Superior temporal gyrus (tissue), 1 donor: ENCODE measurements at regions not wholly inside any gene's neighbourhood (a gene's known extent, or its start where the extent isn't known, plus 50 kb on each side); places are given as distances from the start of the nearest gene placed in this dataset.

Experiments used
- DNase-seq: peaks from one replicate; pipeline ENCODE4 v3.0.0-alpha.2; 2016; ENCODE audit errors: extremely low spot score

DNA sequence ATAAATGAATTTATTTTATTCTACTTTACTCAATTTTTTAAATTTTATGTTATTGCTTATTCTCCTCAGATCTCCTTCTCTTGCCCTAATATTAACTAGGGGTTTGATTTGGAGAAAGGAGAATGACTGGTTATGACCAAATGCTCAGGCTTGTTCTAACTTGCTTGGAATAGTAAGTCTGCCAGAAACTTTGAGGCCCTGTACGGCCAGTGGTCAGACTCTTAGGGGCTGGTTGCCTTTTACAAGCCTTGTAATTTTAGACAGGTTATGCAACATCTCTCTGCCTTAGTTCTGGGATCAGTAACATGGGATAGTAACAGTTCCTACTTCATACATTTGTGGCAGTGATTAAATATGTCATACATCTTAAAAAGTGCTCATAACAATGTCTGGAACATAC lies 279.5 kb downstream of the DUSP10 start:
- DNase-seq, result no peak

DNA sequence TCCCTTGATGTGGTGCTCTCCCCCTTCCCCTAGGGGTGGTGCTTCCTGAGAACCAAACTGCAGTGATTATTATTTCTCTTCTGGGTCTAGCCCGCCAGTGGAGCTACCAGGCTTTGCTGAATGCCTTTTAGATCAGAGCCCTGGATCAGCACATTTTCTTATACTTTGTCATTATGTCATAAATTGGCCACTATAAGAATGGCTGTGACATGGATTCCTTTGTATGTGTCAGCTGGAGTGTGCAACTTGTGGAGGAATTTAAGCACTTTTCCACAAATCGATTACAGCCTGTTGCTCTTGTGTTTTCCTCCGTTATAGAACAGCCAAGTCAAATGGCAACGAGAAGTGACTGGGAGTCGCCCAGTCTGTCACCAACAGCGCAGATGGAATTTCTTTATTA lies 273.3 kb downstream of the DUSP10 start:
- DNase-seq, result no peak

DNA sequence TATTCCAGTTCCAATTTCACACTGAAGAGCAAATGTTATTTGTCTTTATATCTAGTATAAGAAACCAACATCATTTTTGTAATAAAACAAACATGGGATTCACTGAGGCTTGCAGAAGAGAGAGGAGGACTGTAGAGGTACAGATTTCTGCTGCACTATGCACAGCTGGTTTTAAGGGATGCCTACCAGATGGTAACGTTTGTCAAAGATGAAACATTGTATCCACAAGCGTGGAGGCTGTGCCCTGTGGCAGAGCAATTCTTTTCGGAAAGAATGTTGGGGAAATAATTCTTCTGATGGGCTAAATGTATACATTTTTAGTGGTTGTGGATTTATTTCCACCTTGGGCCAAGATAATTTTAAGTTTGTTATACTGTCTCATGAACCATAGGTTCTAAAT lies 272.4 kb downstream of the DUSP10 start:
- no peak for DNase-seq

DNA sequence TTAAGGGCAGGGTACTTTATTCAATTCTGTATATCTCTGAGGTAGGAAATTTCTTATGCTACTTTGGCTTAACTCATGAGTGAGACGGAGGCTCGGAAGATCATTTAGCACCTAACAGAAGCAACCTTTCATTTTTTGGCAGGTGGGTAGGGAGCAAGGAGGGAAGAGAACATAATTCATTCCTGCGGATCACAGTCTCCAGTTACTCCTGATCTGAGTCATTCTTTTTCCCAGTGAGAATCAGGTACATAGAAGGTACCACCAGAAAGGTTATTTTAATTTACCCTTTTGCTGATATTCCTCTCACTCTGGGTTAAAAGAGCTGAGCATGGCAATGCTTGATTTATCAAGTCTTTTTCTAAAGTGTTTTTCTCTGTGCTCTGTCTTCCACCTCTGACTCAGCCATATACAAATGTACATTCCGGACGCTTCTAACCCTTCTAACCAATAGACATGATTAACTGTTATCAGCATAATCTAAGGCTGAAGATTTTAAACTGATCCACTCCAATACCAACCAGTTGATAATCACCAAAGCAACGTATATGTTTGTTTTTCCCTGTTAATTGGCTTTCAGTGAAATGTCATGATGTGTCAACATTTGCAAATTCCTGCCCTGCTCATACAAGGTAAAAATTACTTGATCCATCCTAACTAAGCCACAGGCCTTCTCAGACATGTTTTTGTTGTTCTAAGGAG lies 271.7 kb downstream of the DUSP10 start:
- DNase-seq, result no peak

DNA sequence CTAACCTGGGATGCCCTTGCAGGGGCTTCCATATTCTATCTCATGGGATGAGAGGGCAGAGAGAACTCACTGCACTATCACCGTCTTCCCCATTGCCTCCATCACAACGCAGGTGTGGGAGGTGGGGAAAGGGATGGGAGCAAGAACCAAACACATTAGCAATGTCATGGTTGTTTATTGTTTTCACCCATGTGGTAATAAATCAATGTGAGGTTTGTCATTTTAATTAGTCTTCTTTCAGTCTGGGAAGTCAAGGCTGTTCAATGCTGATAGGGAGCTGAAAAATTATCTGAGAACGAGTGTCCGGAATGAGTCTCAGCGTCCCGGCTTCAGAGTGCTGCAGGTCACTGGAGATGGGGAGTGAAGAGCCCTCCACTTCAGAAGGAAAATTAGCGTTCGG lies 268.5 kb downstream of the DUSP10 start:
- no peak for DNase-seq

DNA sequence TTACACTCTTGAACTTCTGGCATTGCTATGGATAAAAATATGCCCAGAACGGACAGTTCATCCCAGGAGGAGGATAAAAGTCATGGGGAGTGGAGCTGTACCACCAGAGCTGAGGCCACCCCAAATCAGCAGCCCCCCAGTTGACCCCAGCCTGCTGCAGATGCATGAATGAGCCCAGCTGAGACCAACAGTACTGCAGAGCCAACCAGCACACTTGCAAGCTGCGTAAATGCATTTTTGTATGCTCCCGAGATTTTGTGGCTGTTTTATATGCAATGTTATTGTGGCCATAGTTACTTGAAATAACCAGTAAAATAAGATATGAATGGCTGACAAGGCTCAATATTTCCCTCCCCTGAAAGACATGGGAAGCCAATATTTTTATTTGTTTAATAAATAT lies 264.6 kb downstream of the DUSP10 start:
- DNase-seq, result no peak

DNA sequence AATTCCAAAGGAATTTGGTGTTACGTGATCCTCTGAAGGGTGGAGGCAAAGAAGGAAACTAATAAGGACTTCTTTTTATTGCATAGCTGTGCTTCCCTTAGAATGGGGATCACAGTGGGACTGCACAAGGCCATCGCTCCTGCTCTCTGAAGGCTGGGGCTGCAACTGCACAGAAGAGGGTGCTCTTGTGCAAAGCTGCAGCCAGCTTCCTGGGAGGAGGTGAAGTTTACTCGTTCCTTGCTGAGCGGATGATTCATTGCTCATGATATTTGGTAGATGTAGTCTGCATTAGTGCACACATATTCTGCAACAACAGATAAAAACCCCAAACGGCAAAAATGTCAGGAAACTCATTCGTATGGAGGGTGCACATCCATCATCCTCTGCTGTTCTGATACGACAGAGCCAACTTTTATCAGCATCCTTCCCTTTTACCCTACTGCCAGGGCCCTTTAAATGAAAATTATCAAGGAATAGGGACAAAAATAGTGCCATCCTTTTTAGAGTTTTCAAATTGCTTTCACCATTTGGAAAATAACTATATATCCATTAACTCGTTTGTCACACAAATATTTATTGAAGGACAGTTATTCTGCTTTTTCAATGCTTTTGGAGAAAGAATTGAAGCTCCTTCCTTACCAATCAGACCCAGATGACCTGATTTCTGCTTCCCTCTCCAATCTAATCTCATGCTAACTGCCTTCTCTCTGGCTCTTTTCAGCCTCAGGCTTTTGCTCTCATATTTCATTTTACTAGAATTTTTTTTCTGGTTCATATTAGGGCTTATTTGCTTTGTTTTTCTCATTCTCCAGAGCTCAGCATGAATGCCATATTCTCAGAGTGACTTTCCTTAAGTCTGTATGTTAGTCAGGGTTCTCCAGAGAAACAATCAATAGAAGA lies 263.6 kb downstream of the DUSP10 start:
- DNase-seq, result peak; percentile 84

DNA sequence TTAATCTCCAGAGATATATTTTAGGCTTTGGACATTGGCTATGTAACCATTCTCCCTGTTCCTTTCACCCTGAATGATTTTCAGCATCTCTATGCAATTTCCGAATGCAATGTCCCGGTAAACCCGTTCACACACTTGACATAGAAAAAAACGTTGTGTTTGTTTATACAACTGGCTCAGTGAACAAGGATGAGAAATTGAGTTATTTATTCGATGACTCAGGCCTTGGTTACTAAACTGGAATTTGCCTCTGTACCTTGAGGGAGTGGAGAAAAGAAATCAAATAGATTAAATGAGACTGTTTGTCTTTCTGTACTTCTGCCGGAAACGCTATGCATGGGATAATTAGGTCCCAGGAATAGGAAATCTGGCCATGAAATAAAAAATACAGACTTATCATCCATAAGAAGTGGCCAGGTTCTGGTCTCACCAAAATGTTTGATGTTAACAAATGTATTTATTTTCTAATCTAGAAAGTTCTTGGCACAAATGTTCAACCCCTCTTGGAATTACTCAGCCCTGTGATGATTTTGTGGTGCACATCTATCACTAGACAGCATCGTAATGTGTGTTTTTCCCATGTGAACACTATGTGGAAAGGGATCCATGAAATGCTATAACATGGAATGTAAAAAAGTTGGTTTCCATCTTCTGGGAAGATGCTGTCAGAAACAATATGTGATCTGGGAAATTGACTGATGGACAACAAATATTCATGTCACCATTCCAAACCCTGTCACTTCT lies 253.9 kb downstream of the DUSP10 start:
- DNase-seq, result no peak

DNA sequence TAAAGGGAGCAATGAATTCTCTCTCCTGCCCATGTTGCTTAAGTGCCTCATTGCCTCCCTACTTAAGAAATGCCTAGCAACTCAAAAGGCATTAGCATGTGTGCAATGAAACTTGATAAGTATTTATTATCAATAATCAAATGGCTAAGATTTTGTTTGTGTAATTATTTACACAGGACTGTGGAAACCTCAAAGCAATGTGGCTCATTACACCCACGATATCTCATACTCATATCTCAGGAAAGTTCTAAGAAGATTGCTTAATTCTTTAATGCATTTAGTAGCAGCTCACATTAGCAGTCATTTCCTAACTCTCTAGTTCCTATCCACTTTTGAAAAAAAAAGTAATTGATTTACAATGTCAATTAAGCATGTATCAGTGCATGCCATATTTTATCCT lies 253.3 kb downstream of the DUSP10 start:
- DNase-seq, result no peak

DNA sequence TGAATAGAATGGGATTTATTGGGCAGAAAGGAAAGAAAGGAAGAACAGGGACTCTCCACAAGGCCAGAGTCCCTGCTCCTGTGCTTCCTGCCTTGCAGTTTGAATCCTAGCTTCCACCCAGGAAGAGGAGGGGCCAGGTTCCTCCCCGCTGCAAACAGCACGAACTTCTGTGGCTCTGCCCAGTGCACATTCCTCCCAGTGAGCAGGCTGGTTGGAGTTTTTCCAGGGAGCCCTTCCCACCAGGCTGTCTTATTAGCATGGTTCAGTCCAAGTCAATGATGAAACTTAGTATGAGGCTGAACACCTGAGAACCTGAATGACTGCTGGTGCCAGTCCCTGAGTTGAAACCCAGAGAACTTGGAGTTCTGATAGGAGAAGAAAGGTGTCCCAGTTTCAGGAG lies 247.2 kb downstream of the DUSP10 start:
- DNase-seq, result no peak

DNA sequence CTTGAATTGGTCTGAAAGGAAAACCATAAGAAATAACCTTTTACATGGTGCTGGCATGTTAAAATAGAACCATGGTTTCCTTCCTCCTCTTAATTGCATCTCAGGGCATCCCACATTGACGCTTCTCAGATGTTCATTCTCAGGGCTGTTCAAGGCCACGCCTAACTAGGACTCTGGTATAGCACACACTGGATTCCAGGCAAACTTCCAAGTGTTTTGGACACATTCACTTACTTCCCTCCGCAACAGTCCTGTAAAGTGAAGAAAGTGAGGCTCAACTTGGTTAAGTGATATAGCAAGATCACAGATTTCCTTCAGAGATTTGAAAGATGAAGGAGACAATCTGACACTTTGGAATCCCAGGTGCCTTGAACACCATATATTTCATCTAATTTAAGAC lies 244.8 kb downstream of the DUSP10 start:
- DNase-seq, result no peak

DNA sequence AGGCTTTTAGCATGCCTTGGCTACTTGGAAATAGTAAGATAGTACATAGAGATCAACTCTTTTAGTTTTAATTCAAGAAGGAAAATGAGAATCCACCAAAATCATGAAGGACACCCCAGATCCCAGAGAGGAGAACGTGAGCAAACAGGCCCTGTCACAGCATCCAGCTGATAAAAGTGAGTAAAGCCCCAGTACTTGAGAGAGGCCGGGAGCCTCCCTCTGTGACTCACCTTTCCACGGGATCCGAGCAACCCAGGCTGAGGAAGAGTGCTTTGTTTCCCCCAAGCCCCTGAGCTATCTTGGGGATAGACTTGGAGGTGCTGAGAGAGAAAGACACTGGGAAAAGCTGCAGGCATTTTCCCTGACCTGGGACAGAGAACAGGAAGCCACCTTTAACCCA lies 238.6 kb downstream of the DUSP10 start:
- DNase-seq, result no peak

DNA sequence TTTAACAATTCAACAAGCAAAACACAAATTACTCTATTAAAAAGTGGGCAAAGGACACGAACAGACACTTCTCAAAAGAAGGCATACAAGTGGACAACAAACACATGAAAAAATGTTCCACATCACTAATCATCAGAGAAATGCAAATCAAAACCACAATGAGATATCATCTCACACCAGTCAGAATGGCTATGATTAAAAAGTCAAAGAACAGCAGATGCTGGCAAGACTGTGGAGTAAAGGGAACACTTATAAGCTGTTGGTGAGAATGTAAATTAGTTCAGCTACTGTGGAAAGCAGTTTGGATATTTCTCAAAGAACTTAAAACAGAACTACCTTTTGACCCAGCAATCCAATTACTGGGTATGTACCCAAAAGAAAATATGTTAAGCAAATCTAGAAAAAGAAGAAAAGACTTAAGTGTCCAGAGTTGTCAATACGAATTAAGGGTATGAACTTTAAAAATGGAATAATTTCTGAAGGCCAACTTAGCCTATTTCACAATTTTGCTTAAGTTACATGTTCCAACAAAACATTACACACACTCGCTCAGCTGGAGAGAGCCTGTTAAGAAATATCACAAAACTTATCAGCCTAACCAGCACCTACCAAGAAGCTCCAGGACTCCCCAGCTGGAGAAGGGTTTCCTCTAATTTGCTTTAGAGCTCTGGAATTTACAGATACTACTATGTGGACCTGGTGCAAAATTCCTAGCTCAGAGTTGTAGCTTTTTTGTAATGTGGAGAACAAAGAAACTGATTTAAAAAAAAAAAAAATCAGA lies 232.1 kb downstream of the DUSP10 start:
- no peak for DNase-seq

DNA sequence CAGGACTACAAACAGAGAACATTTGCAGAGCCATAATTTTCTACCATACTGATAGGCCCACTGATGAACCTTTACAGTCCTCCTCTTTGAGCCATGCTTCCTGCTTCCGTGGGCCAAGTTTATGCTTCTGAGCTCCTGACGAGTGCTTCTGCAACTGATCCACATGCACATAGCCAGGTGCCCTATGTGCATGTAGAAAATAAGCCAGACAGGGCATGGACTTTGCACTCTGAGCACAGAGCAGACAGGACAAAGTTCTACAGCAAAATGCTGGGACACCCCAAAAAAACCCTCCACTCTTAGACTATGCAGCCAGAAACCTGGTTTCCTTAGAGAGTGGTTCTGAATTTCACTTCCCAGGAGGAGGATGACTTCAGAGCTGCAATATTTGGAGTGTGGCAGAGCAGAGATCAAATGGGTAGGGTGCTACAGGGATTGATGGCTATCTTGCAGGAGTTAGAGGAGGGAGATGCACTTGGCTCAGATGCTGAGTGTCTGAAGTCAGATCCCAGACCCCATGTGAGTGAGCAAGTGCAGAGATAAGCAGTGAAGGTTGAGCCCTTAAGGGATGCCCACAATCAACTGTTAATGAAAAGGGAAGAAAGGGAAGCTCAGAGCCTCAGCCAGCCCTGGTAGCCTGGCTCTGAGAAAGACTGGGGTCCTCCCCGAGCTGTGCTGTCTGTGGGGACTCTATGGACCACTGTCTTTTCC lies 230.9 kb downstream of the DUSP10 start:
- DNase-seq, result no peak

DNA sequence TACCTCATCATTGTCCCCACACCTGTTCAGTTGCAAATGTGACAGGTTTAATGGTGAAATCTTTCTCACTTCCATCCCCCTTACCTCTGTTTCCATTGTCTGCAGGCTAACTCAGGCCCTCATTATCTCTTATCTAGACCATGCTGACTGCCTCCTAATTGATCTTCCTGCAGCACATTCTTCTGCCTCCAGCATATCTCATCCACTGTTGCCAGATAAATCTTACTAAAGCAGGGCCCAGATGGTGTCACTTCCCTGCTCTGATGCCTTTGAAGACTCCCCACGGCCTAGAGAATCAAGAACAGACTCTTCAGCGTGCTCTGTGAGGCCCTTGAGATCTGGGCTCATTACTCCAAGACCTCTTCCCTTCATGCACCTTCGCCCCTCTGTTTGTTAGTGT lies 230.1 kb downstream of the DUSP10 start:
- no peak for DNase-seq

DNA sequence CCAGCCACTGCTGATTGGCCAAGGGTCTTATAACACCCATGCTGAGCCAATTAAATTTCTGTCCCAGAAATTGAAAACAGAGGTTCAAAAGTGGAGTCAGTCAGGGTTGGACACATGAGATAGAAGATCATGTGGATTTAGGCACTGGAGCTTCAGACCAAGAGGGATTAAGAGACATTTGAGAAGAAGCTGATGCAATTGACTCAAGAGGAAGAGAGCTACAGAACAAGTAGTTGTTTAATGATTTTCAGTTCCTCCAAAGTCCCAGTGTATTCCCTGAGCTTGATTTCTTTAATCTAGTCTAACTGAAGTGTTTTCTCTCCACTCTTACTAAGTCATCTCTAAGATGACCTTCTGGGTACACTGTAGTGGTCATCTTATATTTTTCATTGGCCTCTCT lies 227.1 kb downstream of the DUSP10 start:
- no peak for DNase-seq

DNA sequence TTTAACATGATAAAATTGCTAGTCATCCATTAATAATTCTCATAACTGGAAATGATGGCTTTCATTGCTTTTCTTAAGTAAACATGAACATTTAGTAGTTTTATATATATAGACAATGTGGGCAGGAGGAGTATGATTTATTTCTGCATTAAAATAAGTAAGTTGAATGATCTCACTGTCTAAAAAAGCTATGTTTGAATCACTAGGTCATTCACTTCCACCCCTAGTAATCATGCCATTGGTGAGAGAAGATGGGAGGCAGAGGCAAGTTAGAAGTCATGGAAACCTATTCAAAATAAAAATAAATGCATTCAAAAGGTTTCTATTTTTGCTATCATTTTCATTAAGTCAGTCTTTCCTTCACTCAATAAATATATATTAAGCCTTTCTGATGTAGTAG lies 226.4 kb downstream of the DUSP10 start:
- no peak for DNase-seq

DNA sequence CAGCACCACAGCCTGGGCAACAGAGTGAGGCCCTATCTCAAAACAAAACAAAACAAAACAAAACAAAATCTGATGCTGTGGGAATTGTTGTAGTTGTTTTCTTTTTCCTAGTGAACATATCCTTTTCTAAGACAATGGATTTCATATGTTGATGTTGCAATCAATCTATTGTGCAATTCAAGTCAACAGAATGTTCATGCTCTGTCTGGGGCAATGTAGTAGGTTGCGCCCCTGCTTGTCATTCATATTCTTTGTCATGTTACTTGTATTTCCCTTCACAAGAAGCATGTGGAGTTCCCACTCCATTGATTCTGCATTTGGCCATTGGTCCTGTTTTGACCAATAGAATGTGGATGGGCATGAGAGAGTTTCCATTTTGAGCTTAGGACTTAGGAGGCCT lies 223.9 kb downstream of the DUSP10 start:
- DNase-seq, result no peak

DNA sequence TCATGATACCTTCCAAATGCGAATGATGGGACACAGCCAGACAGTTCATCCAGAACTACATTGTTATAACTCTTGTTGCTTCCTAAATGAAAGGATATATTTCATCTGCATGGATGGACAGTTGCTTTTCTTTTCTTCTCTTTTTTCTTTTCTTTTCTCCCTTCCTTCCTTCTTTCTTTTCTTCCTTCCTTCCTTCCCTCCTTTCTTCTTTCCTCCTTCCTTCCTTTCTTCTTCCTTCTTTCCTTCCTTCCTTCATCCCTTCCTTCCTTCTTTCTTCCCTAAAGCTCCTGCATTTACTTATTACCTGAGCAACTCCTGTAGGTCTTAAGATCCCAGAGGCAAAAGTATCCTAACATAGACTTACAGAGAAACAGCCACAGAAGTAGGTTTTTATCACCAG lies 221.6 kb downstream of the DUSP10 start:
- DNase-seq, result no peak

DNA sequence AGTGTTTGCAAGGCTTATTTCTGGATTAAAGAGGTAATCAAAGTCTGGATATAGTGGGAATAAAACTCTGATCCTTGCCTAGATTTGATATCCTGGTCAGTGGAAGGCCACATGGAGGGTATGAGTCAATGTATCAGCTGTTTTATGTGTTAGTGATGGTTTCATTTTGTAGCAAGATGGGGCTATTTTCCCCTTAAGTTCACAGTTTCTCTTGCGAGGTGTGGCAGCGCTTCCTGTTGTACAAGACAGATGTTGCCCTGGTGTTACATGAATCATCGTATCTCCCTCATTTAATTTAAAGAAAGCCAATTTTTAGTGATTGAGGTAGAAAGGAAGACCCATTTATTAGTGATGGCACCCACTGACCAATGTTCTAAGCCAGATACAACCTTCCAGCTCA lies 220.2 kb downstream of the DUSP10 start:
- no peak for DNase-seq

DNA sequence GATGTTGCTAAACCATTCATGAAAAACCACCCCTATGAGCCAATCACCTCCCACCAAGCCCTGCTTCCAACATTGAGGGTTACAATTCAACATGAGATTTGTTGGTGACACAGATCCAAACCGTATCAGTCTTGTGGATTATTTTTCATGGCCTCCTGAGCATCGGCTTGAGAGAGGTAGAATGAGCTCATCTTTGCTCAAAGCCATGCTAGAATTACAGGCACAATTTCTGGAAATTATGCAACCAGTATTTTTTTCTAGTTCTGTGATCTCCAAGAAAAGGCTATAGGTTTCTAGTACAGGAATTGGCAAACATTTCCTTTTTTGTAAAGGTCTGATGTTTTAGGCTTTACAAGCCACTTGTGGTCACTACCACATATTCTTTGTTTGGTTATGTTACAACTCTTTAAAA lies 219.4 kb downstream of the DUSP10 start:
- no peak for DNase-seq
